Stimulated activated CD4-positive, alpha-beta T cell treated with anti-CD3 and anti-CD28 coated beads, Interleukin-4, amount 100 ng/mL, for 24 hours (primary cell): ENCODE measurements at regions not wholly inside any gene's neighbourhood (a gene's known extent, or its start where the extent isn't known, plus 50 kb on each side); places are given as distances from the start of the nearest gene placed in this dataset.
"Not testable (repeated sequence)": the region's sequence is repeated elsewhere in the genome, so short reads cannot be mapped to it uniquely, and the experiment has no call there.

Experiments used
- DNase-seq: peaks from one replicate; pipeline ENCODE4 v3.0.0-alpha.2; 2020

- DNase-seq: no peak
These were observed 453.3 kb downstream of the DIRAS2 start for GRCh38 chr9:90189306-90189705.

- peak; percentile 14 for DNase-seq
These were observed 450.2 kb downstream of the DIRAS2 start for GRCh38 chr9:90192465-90192864.

DNA sequence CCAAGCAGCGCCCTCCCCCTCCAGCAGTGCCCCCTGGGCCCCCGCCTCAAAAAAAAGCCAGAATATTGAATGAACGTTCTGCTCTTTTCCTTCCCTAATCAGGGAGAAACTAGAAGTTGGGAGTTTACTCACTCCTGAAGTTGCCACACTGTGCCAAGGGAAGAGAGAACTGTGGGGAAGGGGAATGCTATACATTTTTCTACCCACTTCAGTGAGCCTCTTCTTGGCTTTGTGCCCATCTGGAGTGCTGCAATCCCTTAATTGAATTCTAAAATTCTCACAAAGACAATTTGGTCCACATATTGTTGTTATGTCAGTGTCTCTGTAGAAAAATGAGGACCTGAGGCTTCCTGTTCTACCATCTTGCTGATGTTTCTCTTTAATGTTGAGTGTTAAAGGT lies 443.7 kb downstream of the DIRAS2 start:
- DNase-seq: no peak

DNA sequence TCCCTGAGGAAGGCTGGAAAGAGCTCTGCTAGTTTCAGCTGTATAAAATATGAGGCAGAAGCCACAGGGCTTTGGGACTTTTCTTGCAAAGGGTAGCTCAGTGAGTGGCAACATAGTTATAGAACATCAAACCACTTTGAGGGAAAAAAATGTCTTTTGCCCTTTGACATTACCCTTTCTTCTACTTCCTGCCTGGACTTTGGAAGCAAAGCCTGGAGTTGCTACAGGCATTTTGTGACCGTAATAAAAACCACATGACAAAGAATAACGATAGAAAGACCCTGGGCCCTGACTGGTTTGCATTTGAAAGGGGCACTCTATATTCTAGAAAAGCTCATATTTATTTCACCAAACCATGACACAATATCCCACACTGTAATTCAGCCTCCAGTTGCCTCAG lies 440.9 kb downstream of the DIRAS2 start:
- no peak for DNase-seq

DNA sequence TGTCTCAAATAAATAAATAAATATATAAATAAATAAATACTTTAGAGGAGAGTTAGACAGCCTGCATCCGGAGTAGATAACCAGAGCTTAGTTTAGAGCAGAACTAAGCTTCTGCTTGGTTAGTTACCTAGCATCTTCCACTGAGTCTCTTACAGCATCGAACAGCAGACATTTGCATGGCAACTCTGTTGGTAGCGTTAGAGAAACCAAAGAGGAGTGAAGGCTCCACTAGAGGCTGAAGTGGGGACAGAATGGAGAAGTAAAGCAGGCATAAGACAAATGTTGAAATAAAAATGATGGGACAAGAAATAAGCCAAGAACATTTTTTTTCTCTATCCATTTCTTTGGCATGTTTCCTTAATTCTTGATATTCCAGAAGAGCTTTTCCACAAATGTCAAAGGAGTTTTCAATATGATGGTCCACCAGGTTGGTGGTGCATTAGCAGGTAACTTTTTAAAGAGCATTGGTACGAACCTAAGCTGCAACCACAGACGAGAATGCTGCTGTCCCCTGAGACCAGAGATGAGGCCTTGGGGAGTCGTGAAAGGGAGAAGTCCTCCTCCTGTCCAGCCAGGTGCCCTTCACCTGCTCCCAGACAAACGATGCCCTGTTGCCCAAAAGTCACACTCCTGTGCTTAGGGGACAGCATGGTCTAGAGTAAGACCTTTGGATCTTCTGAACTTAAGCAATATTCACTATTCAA lies 438.3 kb downstream of the DIRAS2 start:
- DNase-seq: no peak

GRCh38 chr9:90213045-90213444 lies 429.6 kb downstream of the DIRAS2 start:
- DNase-seq: not testable (repeated sequence)

GRCh38 chr9:90219548-90220118 lies 423.0 kb downstream of the DIRAS2 start:
- DNase-seq: no peak

- not testable (repeated sequence) for DNase-seq
These were observed 420.7 kb downstream of the DIRAS2 start for GRCh38 chr9:90221899-90222298.

DNA sequence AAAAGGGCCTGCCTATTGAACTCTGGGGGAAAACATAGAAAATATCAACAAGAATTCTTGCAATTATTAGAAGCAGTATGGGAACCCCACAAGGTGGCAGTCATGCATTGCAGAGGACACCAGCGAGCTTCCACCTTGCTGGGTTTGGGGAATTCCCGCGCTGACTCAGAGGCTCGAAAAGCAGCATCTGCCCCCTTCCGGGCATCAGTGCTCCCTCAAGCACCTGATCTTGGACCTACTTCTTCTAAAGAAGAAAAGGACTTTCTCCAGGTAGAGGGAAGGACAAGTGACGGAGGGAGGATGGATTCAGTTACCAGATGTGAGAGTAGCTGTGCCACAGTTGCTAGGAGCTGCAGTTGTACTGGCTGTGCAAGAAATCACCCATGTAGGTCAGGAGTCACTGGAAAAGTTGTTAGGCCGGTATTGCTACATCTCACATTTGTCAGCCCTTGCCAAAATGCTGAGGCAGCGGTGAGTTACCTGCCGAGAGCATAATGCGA lies 415.7 kb downstream of the DIRAS2 start:
- DNase-seq: peak; percentile 74

GRCh38 chr9:90233081-90233480 lies 409.5 kb downstream of the DIRAS2 start:
- DNase-seq: not testable (repeated sequence)

- DNase-seq: no peak
These were observed 402.1 kb downstream of the DIRAS2 start for GRCh38 chr9:90240541-90240940.

DNA sequence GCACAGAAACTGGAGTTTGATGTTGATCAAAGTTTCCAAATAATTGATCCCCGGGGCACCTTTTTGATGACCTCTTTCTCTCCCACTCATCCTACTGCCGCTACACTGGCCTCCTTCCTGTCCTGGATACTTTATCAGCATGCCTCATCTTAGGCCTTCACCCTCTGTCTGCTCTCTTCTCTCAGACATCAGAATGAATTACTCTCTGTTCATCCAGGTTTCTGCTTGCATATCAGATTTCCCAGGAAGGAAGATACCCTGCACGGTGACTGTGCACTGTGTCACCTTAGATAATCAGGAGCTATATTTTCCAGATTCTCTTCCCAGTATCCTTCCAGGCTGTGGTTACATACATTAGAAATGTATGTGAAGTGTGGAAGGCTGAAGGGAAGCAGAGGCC lies 397.0 kb downstream of the DIRAS2 start:
- DNase-seq: no peak

- no peak for DNase-seq
These were observed 393.5 kb downstream of the DIRAS2 start for GRCh38 chr9:90249094-90249493.

DNA sequence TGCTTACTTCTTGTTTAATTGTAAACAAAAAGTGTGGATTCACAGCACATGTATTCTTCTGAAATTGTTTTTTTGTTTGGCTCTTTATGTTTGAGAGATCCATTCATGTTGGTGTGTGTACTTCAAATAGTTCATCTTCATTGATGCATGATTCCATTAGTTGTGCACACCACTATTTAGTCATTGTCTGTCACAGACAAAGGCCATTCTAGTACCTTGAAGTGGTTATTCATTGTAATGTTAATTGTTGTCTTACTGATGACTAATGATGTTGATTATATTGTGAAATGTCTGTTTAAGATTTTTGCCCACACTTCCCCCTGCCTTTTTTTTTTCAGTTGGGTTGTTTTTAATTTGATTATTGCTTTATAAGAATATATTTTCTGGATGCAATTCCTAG lies 391.3 kb downstream of the DIRAS2 start:
- DNase-seq: no peak

GRCh38 chr9:90256345-90256744 lies 386.3 kb downstream of the DIRAS2 start:
- no peak for DNase-seq

DNA sequence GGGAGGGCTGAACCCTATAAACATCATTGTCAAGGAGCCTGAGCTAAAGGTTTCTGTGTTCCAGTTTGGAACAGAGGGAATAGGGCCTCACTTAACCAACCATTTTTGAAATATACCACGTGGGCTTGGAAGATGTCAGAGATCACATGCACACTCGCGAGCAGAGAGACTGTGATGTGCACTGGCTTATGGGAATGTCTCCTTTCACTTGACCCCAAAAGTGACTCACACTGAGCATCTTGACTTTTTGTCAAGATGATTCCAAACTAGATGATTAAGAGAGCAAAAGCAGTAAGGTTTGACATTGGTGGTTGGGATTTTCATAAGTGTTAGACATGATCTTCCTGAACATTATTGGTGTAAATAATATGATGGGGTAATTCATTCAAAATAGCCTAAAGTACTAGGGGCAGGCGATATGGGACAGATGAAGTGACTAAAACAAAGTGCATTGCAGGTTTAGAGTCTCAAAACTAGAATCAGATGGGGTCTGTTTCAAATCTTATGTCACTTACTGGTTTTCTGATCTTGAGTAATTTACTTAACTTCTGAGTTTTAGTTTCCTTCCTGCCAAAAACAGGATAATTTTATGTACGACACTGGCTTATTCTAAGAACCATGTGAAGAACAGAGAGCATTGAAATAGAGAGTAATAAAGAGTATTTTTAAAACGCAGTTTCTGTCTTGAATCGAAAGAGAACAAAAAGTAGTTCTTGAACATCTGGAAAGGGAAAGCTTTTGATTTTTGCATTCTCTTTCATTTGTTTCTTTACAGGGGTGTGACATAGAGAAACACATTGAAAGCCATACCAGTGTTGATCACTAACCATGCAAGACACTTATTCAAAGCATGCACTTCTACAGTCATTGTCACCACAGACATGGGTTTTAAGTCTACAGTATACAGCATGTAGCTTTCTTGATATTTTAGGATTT lies 383.0 kb downstream of the DIRAS2 start:
- no peak for DNase-seq

DNA sequence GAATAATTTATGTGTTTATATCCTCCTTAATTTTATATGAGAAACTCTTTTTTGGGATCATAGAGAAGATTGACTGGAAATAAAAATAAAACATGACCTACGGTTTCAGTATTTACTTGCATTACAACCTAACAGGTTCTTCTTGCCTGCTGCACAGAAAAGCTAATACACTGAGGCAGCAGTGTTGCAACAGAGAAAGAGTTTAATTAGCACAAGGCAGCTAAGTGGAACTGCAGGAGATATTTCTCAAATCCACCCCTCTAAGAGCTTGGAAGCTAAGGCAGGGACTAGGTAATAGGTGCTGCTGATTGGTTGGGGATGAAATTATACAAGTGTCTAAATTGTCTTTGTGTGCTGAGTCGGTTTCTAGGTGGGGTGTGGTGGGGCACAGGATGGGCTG lies 380.9 kb downstream of the DIRAS2 start:
- DNase-seq: no peak

GRCh38 chr9:90268613-90269012 lies 374.0 kb downstream of the DIRAS2 start:
- DNase-seq: no peak

DNA sequence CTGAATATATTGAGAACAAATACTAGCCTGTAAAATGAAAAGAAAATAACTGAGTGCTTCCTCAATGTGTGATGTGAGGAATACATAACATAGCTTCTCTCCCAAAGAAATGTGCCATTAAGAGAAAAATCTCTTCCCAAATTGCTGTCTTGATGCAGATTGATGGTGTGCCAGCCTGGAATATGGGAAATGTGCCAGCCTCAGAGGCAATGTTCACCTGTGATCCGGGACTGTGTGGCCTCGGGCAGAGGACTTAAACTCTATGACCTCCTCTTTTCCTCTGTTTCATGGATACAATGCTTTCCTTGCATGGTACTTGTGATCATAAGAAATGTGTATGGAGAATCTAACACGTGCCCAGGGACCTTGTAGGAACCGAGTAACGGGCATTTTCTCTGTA lies 370.9 kb downstream of the DIRAS2 start:
- no peak for DNase-seq

- DNase-seq: no peak
These were observed 367.9 kb downstream of the DIRAS2 start for GRCh38 chr9:90274725-90275124.

GRCh38 chr9:90285946-90286345 lies 356.7 kb downstream of the DIRAS2 start:
- no peak for DNase-seq

GRCh38 chr9:90287567-90288274 lies 354.9 kb downstream of the DIRAS2 start:
- DNase-seq: no peak

GRCh38 chr9:90288275-90288639 lies 354.4 kb downstream of the DIRAS2 start:
- no peak for DNase-seq
